ENCODE measurements at regions not wholly inside any gene's neighbourhood (a gene's known extent, or its start where the extent isn't known, plus 50 kb on each side); places are given as distances from the start of the nearest gene placed in this dataset.
A peak's percentile ranks its signal among the peaks of the same experiment; 100 is the strongest.

DNA sequence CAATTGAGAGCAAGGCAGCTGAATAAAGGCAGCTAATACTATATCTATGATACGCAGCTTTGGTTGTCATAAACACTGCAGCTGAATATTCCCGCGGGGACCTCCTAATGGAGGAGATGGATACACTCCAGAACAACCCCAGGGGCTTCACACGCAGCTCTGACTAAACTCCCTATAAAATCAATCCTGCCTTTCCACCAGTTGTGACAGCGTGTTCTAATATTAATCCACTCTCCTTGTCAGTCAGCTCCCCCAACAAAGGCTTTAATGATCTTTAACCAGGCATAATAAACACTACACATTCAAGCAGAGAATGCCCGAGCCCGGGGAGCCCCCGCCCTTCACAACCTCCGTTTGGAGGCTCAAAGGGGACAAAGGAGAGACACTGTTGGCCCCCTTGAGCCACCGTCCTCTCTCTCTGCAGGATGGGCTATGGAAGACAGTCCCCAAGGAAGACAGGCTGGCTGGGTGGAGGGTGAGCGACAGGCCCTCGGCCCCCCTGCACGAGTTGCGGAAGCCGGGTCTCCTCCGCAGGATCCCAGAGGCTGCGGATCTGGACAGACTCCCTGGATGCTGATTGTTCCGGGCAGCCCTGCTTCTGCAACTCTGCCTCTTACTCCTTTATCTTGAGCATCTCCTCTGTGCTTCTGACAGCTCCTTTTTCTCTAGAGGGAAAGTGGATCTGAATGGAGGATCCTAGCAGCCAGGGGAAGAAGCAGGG lies 565.2 kb downstream of the BUD13 start:
- H3K27ac Mint-ChIP-seq = peak overlapping the region in 1 of 7 donors; percentile 7

DNA sequence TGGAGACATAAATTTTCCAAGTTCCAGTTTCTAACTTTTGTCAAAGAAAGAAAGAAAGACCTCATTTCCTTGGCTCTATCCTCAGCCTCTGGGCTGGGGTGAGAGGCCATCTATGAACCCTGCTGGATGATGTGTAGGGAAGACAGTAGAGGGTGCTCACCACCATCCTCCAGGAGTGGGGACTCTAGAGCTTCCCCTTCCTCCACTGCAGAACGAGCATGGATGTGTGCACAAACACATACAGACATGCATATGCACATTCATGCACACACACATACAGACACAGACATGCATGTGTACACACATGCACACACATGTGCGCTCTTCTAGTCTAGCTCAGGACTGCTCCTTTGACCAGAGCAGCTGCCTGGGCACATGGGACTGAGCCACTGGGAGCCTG lies 565.8 kb downstream of the BUD13 start:
- no peaks in the 10 kb centered on the region for H3K9me3 ChIP-seq (replicated peaks in 1 of 2; ENCODE audit: control insufficient read depth in 1 of 2, insufficient read depth in 1 of 2, low read length in 2 of 2)
- H2AFZ ChIP-seq (ENCODE audit: insufficient read depth, low read depth, low read length, poor library complexity, severe bottlenecking) = no peak overlapping the region
- DNase-seq = no peak
- TF ChIP-seq, protein P1, sequence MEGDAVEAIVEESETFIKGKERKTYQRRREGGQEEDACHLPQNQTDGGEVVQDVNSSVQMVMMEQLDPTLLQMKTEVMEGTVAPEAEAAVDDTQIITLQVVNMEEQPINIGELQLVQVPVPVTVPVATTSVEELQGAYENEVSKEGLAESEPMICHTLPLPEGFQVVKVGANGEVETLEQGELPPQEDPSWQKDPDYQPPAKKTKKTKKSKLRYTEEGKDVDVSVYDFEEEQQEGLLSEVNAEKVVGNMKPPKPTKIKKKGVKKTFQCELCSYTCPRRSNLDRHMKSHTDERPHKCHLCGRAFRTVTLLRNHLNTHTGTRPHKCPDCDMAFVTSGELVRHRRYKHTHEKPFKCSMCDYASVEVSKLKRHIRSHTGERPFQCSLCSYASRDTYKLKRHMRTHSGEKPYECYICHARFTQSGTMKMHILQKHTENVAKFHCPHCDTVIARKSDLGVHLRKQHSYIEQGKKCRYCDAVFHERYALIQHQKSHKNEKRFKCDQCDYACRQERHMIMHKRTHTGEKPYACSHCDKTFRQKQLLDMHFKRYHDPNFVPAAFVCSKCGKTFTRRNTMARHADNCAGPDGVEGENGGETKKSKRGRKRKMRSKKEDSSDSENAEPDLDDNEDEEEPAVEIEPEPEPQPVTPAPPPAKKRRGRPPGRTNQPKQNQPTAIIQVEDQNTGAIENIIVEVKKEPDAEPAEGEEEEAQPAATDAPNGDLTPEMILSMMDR (IDR thresholded peaks at IDR 0.05) = no peak
- Mint-ChIP-seq H3K4me3 (no peak overlapping the region), H3K27ac (no peak overlapping the region), H3K9me3 (no peaks in the 10 kb centered on the region), H3K4me1 (no peaks in the 10 kb centered on the region), H3K27me3 (ENCODE audit: low read depth in 3 of 3) (peaks cover 4 to 10% (median 5%) of the 10 kb centered on the region in 3 donors), H3K36me3 (no peaks in the 10 kb centered on the region)
- H4K20me1 ChIP-seq (ENCODE audit: insufficient read depth, low read length) = no peaks in the 10 kb centered on the region
- WGBS (ENCODE audit: insufficient coverage) = 75% methylated on average over 2 of the region's 2 CpGs
- no peaks in the 10 kb centered on the region for H3K79me2 ChIP-seq (ENCODE audit: insufficient read depth, low read length)
- no peaks in the 10 kb centered on the region for H3K4me1 ChIP-seq (ENCODE audit: control insufficient read depth in 1 of 2, insufficient read depth in 2 of 2, low read length in 2 of 2)
- H3K4me3 ChIP-seq (replicated peaks in 1 of 3; ENCODE audit: low read depth in 2 of 3, low read length in 3 of 3) = no peak overlapping the region
- H3K36me3 ChIP-seq (replicated peaks in 1 of 2; ENCODE audit: control insufficient read depth in 1 of 2, insufficient read depth in 2 of 2, low read length in 2 of 2) = no peaks in the 10 kb centered on the region
- no peak overlapping the region for H3K27ac ChIP-seq (ENCODE audit: low read depth in 1 of 2, low read length in 2 of 2)
- H3K27me3 ChIP-seq (ENCODE audit: control insufficient read depth in 2 of 2, insufficient read depth in 2 of 2, low read length in 2 of 2) = no peaks in the 10 kb centered on the region
- H3K4me2 ChIP-seq (replicated peaks; ENCODE audit: extremely low read depth, low read length, poor library complexity, severe bottlenecking) = no peak overlapping the region
- no peak overlapping the region for H3K9ac ChIP-seq (ENCODE audit: insufficient read depth, low read length, poor library complexity, severe bottlenecking)
- intact Hi-C loops (cut with micrococcal nuclease) = no loop called here

More for the DNA sequence above, 565.2 kb downstream of the BUD13 start:
- intact Hi-C loops (cut with micrococcal nuclease) = no loop called here
- WGBS (ENCODE audit: insufficient coverage) = 90% methylated on average over 9 of the region's 18 CpGs
- TF ChIP-seq, protein P1 (IDR thresholded peaks at IDR 0.05) = no peak
- H3K36me3 ChIP-seq (replicated peaks in 1 of 2; ENCODE audit: control insufficient read depth in 1 of 2, insufficient read depth in 2 of 2, low read length in 2 of 2) = no peaks in the 10 kb centered on the region
- no peak overlapping the region for H3K4me3 Mint-ChIP-seq
- no peaks in the 10 kb centered on the region for H3K4me1 Mint-ChIP-seq
- H3K79me2 ChIP-seq (ENCODE audit: insufficient read depth, low read length) = no peaks in the 10 kb centered on the region
- H3K27ac ChIP-seq (ENCODE audit: low read depth in 1 of 2, low read length in 2 of 2) = no peak overlapping the region
- H3K27me3 ChIP-seq (ENCODE audit: control insufficient read depth in 2 of 2, insufficient read depth in 2 of 2, low read length in 2 of 2) = no peaks in the 10 kb centered on the region
- H3K36me3 Mint-ChIP-seq = no peaks in the 10 kb centered on the region
- no peak overlapping the region for H3K4me2 ChIP-seq (replicated peaks; ENCODE audit: extremely low read depth, low read length, poor library complexity, severe bottlenecking)
- no peaks in the 10 kb centered on the region for H3K4me1 ChIP-seq (ENCODE audit: control insufficient read depth in 1 of 2, insufficient read depth in 2 of 2, low read length in 2 of 2)
- no peak overlapping the region for H3K9ac ChIP-seq (ENCODE audit: insufficient read depth, low read length, poor library complexity, severe bottlenecking)
- no peaks in the 10 kb centered on the region for H3K9me3 Mint-ChIP-seq
- H3K9me3 ChIP-seq (replicated peaks in 1 of 2; ENCODE audit: control insufficient read depth in 1 of 2, insufficient read depth in 1 of 2, low read length in 2 of 2) = no peaks in the 10 kb centered on the region
- H4K20me1 ChIP-seq (ENCODE audit: insufficient read depth, low read length) = no peaks in the 10 kb centered on the region
- H2AFZ ChIP-seq (ENCODE audit: insufficient read depth, low read depth, low read length, poor library complexity, severe bottlenecking) = no peak overlapping the region
- peaks cover 4 to 10% (median 6%) of the 10 kb centered on the region in 3 donors for H3K27me3 Mint-ChIP-seq (ENCODE audit: low read depth in 3 of 3)
- no peak for DNase-seq
- no peak overlapping the region for H3K4me3 ChIP-seq (replicated peaks in 1 of 3; ENCODE audit: low read depth in 2 of 3, low read length in 3 of 3)

Data from CD14-positive monocyte (primary cell).